NT2/D1 (cell line): ENCODE measurements at regions not wholly inside any gene's neighbourhood (a gene's known extent, or its start where the extent isn't known, plus 50 kb on each side); places are given as distances from the start of the nearest gene placed in this dataset.

Experiments
- SUZ12 ChIP-seq: IDR thresholded peaks from 2 replicates; pipeline ENCODE4 v1.6.1; 2011; ENCODE audit not compliant: insufficient read length, insufficient read depth; ENCODE audit errors: extremely low read depth
- YY1 ChIP-seq: IDR thresholded peaks from 2 replicates; pipeline ENCODE4 v1.6.1; 2011; ENCODE audit not compliant: insufficient read length, insufficient read depth
- ZNF274 ChIP-seq: IDR thresholded peaks from 2 replicates; pipeline ENCODE4 v1.6.1; 2011; ENCODE audit warnings: mild to moderate bottlenecking, low read depth, low read length

DNA sequence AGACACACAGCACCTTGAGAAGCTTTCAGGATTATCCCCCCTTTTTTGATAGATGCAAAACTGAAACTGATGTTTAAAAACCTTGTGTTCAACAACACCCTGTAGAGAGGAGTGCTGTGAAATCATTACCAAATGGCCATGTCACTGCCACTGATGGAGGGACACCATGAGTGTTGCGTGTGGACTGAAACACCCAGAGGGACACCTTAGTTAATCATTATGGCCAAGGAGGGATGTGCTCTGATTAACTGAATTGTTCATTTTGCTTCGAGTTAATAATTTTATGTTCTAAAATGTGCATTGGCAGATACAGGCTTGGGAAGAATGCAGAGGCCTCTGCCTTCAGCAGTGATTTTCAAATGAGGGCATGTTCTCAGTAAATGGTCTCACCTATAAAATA is 226.0 kb downstream of the KLF6 start:
- no peak for TF ChIP-seq ZNF274
- TF ChIP-seq SUZ12, result no peak
- no peak for TF ChIP-seq YY1
